Liver (tissue), 8 donors: ENCODE measurements at regions not wholly inside any gene's neighbourhood (a gene's known extent, or its start where the extent isn't known, plus 50 kb on each side); places are given as distances from the start of the nearest gene placed in this dataset.

Source experiments
- DNase-seq: peaks from one replicate; pipeline ENCODE4 v3.0.0-alpha.2; 2017; ENCODE audit warnings: low spot score
- H3K27ac ChIP-seq, 2 donors: one replicate each; pipeline ENCODE4 v1.7.0; 2013; ENCODE audit warnings: inconsistent platforms in 2 of 2, low read length in 2 of 2, control low read depth in 1 of 2, low read depth in 1 of 2, mild to moderate bottlenecking in 1 of 2
- H3K27me3 ChIP-seq, 4 donors: one replicate each; pipeline versions ENCODE4 v1.6.1 to v1.7.0; 2013; ENCODE audit warnings: low read length in 3 of 4, inconsistent platforms in 1 of 4, mild to moderate bottlenecking in 1 of 4, moderate library complexity in 1 of 4; ENCODE audit not compliant: control insufficient read depth in 4 of 4, insufficient read depth in 4 of 4
- H3K36me3 ChIP-seq, 4 donors: one replicate each; pipeline versions ENCODE4 v1.6.1 to v1.7.0; 2013; ENCODE audit warnings: low read length in 3 of 4, mild to moderate bottlenecking in 3 of 4, low read depth in 1 of 4, moderate library complexity in 1 of 4; ENCODE audit not compliant: control insufficient read depth in 4 of 4, insufficient read depth in 3 of 4
- H3K4me1 ChIP-seq, 4 donors: one replicate each; pipeline versions ENCODE4 v1.6.1 to v1.7.0; 2013; ENCODE audit warnings: low read length in 3 of 4, mild to moderate bottlenecking in 3 of 4, moderate library complexity in 1 of 4; ENCODE audit not compliant: control insufficient read depth in 4 of 4, insufficient read depth in 4 of 4
- H3K4me3 ChIP-seq, 3 donors: one replicate each; pipeline versions ENCODE4 v1.6.1 to v1.7.0; 2013; ENCODE audit warnings: low read length in 3 of 3, control low read depth in 1 of 3, low read depth in 1 of 3, mild to moderate bottlenecking in 1 of 3
- H3K9ac ChIP-seq, 2 donors: one replicate each; pipeline ENCODE4 v1.7.0; 2013; ENCODE audit warnings: low read length in 2 of 2, mild to moderate bottlenecking in 2 of 2, moderate library complexity in 2 of 2, control low read depth in 1 of 2, low read depth in 1 of 2
- H3K9me3 ChIP-seq, 4 donors: one replicate each; pipeline versions ENCODE4 v1.6.1 to v1.7.0; 2013; ENCODE audit warnings: low read length in 3 of 4; ENCODE audit not compliant: control insufficient read depth in 4 of 4
- EGR1 ChIP-seq, 2 donors: IDR thresholded peaks; 2 replicates each; pipeline ENCODE4 v1.6.1; 2016 to 2018; ENCODE audit warnings: antibody characterized with exemption in 2 of 2, low read depth in 2 of 2
- FOXA1 ChIP-seq: IDR thresholded peaks from 2 replicates; pipeline ENCODE4 v1.6.1; 2016; ENCODE audit warnings: antibody characterized with exemption
- FOXA2 ChIP-seq: IDR thresholded peaks from 2 replicates; pipeline ENCODE4 v1.6.1; 2016; ENCODE audit warnings: antibody characterized with exemption
- GABPA ChIP-seq, 2 donors: IDR thresholded peaks in 1 of 2; conservative IDR thresholded peaks in 1 of 2; 2 replicates each; pipeline ENCODE4 v1.6.1; 2016; ENCODE audit warnings: antibody characterized with exemption in 2 of 2, mild to moderate bottlenecking in 1 of 2, moderate library complexity in 1 of 2
- HNF4A ChIP-seq, 2 donors: conservative IDR thresholded peaks; 2 replicates each; pipeline ENCODE4 v1.6.1; 2016; ENCODE audit warnings: antibody characterized with exemption in 2 of 2, mild to moderate bottlenecking in 2 of 2
- HNF4G ChIP-seq: IDR thresholded peaks from 2 replicates; pipeline ENCODE4 v1.6.1; 2016; ENCODE audit warnings: antibody characterized with exemption
- JUND ChIP-seq, 2 donors: IDR thresholded peaks; 2 replicates each; pipeline ENCODE4 v1.6.1; 2016; ENCODE audit warnings: antibody characterized with exemption in 2 of 2
- NR2F2 ChIP-seq: IDR thresholded peaks from 2 replicates; pipeline ENCODE4 v1.6.1; 2016; ENCODE audit warnings: antibody characterized with exemption
- RAD21 ChIP-seq, 2 donors: IDR thresholded peaks; 2 replicates each; pipeline ENCODE4 v1.6.1; 2016; ENCODE audit warnings: antibody characterized with exemption in 2 of 2, mild to moderate bottlenecking in 2 of 2
- RXRA ChIP-seq, 2 donors: IDR thresholded peaks; 2 replicates each; pipeline ENCODE4 v1.6.1; 2017 to 2018; ENCODE audit warnings: antibody characterized with exemption in 2 of 2, mild to moderate bottlenecking in 1 of 2
- SP1 ChIP-seq: IDR thresholded peaks from 2 replicates; pipeline ENCODE4 v1.6.1; 2018; ENCODE audit warnings: antibody characterized with exemption, mild to moderate bottlenecking
- TAF1 ChIP-seq: conservative IDR thresholded peaks from 2 replicates; pipeline ENCODE4 v1.6.1; 2016; ENCODE audit warnings: antibody characterized with exemption, mild to moderate bottlenecking
- YY1 ChIP-seq: IDR thresholded peaks from 2 replicates; pipeline ENCODE4 v1.6.1; 2016; ENCODE audit warnings: antibody characterized with exemption, mild to moderate bottlenecking
- WGBS: extraction: QIAGEN DNeasy Blood & Tissue Kit; methylation state at CpG from one replicate; pipeline ENCODE4 v1.1.7; 2013; 5-methylcytosine and 5-hydroxymethylcytosine counted together
- TF ChIP-seq, protein P1 (sequence below): IDR thresholded peaks from 2 replicates; pipeline ENCODE4 v1.6.1; 2016; ENCODE audit warnings: antibody characterized with exemption
- TF ChIP-seq, protein P2 (sequence below): IDR thresholded peaks from 2 replicates; pipeline ENCODE4 v1.6.1; 2016; ENCODE audit warnings: antibody characterized with exemption
- TF ChIP-seq, protein P3 (sequence below): IDR thresholded peaks from 2 replicates; pipeline ENCODE4 v1.6.1; 2016; ENCODE audit warnings: antibody characterized with exemption, mild to moderate bottlenecking
- TF ChIP-seq, protein P4 (sequence below): IDR thresholded peaks from 2 replicates; pipeline ENCODE4 v1.6.1; 2016; ENCODE audit warnings: antibody characterized with exemption
- TF ChIP-seq, protein P5 (sequence below): fragments of 150-350 bp; IDR thresholded peaks from 2 replicates; pipeline ENCODE4 v1.5.1; 2017; ENCODE audit warnings: improper control_type of control experiment, low read depth, low read length; ENCODE audit not compliant: missing input control
- donor health status: healthy.
- donor health status: healthy.
- donor health status: healthy.
- donor health status: healthy.
- donor health status: healthy.

DNA sequence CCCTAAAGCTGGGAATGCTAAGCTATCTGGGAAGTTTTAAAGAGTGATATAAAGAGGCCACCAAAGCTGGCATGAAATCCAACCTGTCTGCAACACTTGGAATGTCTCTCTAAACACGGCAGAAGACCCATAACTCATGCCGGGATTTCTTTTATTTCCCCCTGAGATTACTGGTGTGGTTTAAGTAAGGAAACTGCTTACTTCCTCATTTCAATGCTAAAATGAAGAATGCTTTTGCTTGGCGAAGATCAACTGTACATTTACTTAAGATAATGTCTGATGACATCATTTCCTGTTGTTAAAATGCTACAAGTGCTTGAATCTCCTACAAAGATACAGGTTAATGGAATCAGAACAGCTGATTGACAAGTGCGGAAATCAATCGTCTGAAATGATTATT, 353.8 kb upstream of the SALL3 start:
- Histone ChIP-seq H3K27me3 (peaks cover 0 to 8% (median 0%) of the 10 kb centered on the region in 4 donors), H3K27ac (no peak overlapping the region), H3K9ac (no peak overlapping the region), H3K4me3 (no peak overlapping the region), H3K9me3 (no peaks in the 10 kb centered on the region), H3K36me3 (no peaks in the 10 kb centered on the region), H3K4me1 (no peaks in the 10 kb centered on the region)
- 55% methylated on average over 5 of the region's 5 CpGs for WGBS
- DNase-seq = no peak
- no peak for TF ChIP-seq JUND (IDR thresholded peaks at IDR 0.05)
- no peak for TF ChIP-seq EGR1 (IDR thresholded peaks at IDR 0.05; ENCODE audit: low read depth in 2 of 2)
- TF ChIP-seq FOXA1 = no peak
- no peak for TF ChIP-seq RXRA (IDR thresholded peaks at IDR 0.05)
- no peak for TF ChIP-seq YY1
- TF ChIP-seq FOXA2 = no peak
- TF ChIP-seq, protein P1, sequence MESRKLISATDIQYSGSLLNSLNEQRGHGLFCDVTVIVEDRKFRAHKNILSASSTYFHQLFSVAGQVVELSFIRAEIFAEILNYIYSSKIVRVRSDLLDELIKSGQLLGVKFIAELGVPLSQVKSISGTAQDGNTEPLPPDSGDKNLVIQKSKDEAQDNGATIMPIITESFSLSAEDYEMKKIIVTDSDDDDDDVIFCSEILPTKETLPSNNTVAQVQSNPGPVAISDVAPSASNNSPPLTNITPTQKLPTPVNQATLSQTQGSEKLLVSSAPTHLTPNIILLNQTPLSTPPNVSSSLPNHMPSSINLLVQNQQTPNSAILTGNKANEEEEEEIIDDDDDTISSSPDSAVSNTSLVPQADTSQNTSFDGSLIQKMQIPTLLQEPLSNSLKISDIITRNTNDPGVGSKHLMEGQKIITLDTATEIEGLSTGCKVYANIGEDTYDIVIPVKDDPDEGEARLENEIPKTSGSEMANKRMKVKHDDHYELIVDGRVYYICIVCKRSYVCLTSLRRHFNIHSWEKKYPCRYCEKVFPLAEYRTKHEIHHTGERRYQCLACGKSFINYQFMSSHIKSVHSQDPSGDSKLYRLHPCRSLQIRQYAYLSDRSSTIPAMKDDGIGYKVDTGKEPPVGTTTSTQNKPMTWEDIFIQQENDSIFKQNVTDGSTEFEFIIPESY = no peak

DNA sequence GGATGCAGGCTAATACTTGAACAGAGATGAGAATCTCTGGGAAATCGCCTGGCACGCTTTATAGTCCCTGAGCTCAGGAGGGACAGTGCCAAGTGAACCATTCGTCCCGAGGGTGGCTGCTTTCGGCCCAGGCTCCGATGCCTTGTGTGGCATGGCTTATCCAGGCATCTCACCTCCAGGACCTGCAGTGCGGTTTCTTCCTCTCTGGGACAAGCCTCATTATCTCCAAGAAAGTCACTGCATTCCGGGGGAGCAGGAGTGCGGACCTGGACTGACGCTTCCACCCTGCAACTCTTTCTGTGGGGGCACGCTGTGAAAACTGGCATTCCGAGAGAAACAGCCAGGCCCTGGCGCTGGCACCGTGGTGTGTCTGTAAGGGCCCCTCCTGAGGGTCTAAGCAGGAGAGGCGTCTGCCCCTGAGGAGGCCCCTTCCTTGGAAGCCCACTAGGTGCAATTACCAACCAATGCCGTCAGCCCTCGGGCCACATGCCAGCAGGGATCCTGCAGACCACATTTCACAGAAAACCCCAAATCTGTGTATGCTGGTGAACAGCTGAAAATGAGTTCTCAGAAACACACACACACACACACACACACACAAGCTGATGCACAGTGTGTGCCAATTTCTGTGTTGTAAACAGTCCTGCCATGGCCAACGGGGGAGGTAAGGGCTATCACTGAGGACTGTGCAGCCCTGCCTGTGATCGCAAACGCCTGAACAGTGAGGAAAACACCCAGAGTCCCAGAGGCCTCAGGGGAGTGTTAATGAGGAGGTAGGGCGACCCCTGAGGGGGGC, 351.9 kb upstream of the SALL3 start:
- H3K36me3 ChIP-seq = no peaks in the 10 kb centered on the region
- DNase-seq = no peak
- peaks cover 0 to 8% (median 0%) of the 10 kb centered on the region in 4 donors for H3K27me3 ChIP-seq
- H3K27ac ChIP-seq = no peak overlapping the region
- no peaks in the 10 kb centered on the region for H3K4me1 ChIP-seq
- TF ChIP-seq RAD21 (IDR thresholded peaks at IDR 0.05) (no peak), YY1 (no peak), TAF1 (no peak), JUND (IDR thresholded peaks at IDR 0.05) (no peak), NR2F2 (no peak), SP1 (no peak), EGR1 (IDR thresholded peaks at IDR 0.05; ENCODE audit: low read depth in 2 of 2) (no peak), HNF4G (no peak), HNF4A (conservative IDR thresholded peaks at IDR 0.05) (no peak), FOXA2 (no peak), FOXA1 (no peak), GABPA (IDR thresholded peaks at IDR 0.05 in 1 of 2, conservative IDR thresholded peaks at IDR 0.05 in 1 of 2) (no peak), RXRA (IDR thresholded peaks at IDR 0.05) (no peak)
- TF ChIP-seq, protein P2, sequence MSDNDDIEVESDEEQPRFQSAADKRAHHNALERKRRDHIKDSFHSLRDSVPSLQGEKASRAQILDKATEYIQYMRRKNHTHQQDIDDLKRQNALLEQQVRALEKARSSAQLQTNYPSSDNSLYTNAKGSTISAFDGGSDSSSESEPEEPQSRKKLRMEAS = no peak
- TF ChIP-seq, protein P1 = no peak
- TF ChIP-seq, protein P3, sequence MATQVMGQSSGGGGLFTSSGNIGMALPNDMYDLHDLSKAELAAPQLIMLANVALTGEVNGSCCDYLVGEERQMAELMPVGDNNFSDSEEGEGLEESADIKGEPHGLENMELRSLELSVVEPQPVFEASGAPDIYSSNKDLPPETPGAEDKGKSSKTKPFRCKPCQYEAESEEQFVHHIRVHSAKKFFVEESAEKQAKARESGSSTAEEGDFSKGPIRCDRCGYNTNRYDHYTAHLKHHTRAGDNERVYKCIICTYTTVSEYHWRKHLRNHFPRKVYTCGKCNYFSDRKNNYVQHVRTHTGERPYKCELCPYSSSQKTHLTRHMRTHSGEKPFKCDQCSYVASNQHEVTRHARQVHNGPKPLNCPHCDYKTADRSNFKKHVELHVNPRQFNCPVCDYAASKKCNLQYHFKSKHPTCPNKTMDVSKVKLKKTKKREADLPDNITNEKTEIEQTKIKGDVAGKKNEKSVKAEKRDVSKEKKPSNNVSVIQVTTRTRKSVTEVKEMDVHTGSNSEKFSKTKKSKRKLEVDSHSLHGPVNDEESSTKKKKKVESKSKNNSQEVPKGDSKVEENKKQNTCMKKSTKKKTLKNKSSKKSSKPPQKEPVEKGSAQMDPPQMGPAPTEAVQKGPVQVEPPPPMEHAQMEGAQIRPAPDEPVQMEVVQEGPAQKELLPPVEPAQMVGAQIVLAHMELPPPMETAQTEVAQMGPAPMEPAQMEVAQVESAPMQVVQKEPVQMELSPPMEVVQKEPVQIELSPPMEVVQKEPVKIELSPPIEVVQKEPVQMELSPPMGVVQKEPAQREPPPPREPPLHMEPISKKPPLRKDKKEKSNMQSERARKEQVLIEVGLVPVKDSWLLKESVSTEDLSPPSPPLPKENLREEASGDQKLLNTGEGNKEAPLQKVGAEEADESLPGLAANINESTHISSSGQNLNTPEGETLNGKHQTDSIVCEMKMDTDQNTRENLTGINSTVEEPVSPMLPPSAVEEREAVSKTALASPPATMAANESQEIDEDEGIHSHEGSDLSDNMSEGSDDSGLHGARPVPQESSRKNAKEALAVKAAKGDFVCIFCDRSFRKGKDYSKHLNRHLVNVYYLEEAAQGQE = no peak
- TF ChIP-seq, protein P4, sequence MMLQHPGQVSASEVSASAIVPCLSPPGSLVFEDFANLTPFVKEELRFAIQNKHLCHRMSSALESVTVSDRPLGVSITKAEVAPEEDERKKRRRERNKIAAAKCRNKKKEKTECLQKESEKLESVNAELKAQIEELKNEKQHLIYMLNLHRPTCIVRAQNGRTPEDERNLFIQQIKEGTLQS = no peak
- TF ChIP-seq, protein P5, sequence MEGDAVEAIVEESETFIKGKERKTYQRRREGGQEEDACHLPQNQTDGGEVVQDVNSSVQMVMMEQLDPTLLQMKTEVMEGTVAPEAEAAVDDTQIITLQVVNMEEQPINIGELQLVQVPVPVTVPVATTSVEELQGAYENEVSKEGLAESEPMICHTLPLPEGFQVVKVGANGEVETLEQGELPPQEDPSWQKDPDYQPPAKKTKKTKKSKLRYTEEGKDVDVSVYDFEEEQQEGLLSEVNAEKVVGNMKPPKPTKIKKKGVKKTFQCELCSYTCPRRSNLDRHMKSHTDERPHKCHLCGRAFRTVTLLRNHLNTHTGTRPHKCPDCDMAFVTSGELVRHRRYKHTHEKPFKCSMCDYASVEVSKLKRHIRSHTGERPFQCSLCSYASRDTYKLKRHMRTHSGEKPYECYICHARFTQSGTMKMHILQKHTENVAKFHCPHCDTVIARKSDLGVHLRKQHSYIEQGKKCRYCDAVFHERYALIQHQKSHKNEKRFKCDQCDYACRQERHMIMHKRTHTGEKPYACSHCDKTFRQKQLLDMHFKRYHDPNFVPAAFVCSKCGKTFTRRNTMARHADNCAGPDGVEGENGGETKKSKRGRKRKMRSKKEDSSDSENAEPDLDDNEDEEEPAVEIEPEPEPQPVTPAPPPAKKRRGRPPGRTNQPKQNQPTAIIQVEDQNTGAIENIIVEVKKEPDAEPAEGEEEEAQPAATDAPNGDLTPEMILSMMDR = no peak
- no peak overlapping the region for H3K4me3 ChIP-seq
- 79% methylated on average over 21 of the region's 21 CpGs for WGBS
- H3K9me3 ChIP-seq = no peaks in the 10 kb centered on the region
- no peak overlapping the region for H3K9ac ChIP-seq
